Astrocyte of the spinal cord (primary cell): ENCODE measurements at regions not wholly inside any gene's neighbourhood (a gene's known extent, or its start where the extent isn't known, plus 50 kb on each side); places are given as distances from the start of the nearest gene placed in this dataset.
"Not testable (repeated sequence)": the region's sequence is repeated elsewhere in the genome, so short reads cannot be mapped to it uniquely, and the experiment has no call there.

Experiments
- DNase-seq: peaks from one replicate; pipeline ENCODE4 v3.0.0; 2011; ENCODE audit warnings: low read depth, low spot score
- H3K4me3 ChIP-seq: 2 replicates; pipeline ENCODE4 v1.5.1; 2011; ENCODE audit warnings: low read depth, mild to moderate bottlenecking, low read length, moderate library complexity
- in situ Hi-C: cut with HindIII; loops from 2 replicates; pipeline ENCODE4 v1.10.0; 2017; ENCODE audit warnings: low sequenced_read_pairs
- TF ChIP-seq, protein P1 (sequence below): IDR thresholded peaks from 2 replicates; pipeline ENCODE4 v1.5.1; 2012; ENCODE audit warnings: low read depth, mild to moderate bottlenecking, low read length, inconsistent platforms

DNA sequence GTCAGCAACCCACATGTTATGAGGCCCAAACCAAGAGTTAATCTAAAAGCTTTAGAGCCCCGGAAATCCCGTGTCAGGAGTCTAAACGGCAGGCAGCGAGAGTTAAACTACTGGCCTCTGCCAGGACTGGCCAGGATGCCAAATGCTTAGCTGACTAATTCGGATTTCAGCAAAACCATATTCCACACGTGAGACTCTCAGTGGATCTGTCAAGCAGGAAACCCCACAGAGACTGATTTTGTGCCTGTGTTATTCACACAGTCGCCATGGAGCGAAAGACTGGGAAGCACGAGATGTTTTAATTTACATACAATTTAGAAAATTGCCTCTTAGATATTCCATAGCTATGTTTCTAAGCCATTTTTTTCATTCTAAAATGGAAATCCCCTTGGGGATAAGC lies 152.9 kb downstream of the RNASET2 start:
- H3K4me3 ChIP-seq = no peak overlapping the region
- TF ChIP-seq, protein P1, sequence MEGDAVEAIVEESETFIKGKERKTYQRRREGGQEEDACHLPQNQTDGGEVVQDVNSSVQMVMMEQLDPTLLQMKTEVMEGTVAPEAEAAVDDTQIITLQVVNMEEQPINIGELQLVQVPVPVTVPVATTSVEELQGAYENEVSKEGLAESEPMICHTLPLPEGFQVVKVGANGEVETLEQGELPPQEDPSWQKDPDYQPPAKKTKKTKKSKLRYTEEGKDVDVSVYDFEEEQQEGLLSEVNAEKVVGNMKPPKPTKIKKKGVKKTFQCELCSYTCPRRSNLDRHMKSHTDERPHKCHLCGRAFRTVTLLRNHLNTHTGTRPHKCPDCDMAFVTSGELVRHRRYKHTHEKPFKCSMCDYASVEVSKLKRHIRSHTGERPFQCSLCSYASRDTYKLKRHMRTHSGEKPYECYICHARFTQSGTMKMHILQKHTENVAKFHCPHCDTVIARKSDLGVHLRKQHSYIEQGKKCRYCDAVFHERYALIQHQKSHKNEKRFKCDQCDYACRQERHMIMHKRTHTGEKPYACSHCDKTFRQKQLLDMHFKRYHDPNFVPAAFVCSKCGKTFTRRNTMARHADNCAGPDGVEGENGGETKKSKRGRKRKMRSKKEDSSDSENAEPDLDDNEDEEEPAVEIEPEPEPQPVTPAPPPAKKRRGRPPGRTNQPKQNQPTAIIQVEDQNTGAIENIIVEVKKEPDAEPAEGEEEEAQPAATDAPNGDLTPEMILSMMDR = no peak
- in situ Hi-C loops = no loop called here
- no peak for DNase-seq

DNA sequence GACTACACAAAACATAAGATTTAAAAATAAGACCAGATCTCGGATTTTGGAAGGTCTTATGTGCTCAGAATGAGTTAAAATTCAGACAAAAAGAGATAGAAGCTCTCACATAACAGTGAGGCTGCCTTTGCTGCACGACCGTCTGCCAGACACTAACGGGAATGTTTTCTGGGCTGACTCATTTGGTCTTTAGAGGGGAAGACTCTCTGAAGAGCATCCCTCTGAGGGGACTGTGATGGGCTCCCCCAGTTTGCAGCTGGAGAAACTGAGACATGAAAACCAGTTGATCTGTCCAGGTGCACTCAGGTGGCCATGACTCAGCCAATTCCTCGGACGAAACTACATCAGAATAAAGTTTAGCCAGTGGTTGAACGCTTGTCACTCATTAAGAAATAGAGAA lies 153.9 kb downstream of the RNASET2 start:
- no peak for DNase-seq
- TF ChIP-seq, protein P1 = no peak
- H3K4me3 ChIP-seq = no peak overlapping the region
- in situ Hi-C loops = no loop called here

DNA sequence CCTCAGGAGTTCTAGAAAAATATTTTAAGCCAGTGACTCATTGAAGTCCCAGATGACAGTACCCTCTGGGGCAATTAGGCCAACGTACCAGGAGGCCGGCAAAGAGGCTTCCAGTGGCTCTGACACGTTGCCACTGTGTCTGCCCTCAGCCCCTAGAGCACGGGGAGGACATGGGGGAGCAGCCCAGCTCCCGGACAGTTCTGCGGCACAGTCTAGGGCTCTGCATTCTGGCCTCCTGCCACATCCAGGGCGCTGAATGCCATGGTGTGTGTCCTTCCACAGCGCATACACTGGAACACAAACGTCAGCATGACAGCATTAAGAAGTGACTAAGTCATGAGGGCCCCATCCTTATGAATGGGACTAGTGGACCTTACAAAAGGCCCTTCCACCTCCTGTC lies 156.2 kb downstream of the RNASET2 start:
- no peak for DNase-seq
- no peak overlapping the region for H3K4me3 ChIP-seq
- in situ Hi-C loops = no loop called here
- TF ChIP-seq, protein P1 = no peak

DNA sequence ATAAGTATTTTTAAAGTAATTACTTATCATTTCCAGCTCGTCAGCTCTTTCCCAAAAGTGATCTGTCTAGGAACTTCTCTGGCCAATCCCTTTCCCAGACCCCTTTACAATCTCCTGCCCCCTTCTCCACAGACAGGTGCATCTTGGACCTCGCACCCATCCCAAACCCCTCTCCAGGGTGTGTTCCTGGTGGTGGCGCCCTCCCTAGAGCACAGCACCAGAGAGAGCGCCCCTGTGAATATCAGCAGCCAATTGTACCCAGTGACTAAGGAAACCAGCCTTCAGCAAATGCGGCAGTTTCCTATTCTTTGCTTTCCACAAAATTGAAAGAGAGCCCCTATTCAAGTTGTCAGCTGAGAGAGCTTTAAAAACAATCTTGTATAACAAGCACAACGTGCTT lies 157.7 kb downstream of the RNASET2 start:
- no peak overlapping the region for H3K4me3 ChIP-seq
- in situ Hi-C loops = no loop called here
- TF ChIP-seq, protein P1 = no peak

DNA sequence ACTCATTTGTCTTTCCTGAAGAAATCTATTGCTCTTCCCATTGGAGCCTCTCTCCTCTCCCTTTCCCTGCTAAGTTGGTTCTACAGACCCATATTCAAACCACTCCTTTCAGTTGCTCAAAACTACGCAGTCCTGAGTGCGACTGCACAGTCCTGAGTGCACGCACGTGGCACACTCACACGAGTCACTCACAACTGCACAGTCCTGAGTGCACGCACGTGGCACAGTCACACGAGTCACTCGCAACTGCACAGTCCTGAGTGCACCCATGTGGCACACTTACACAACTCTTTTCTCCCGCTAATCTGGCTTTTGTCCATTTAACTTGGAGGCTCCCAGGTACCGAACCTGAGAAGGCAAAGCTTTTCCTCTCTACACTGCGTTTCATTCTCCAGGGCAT lies 159.7 kb downstream of the RNASET2 start:
- in situ Hi-C loops = no loop called here
- DNase-seq = no peak
- TF ChIP-seq, protein P1 = no peak
- no peak overlapping the region for H3K4me3 ChIP-seq

More for the DNA sequence above, 157.7 kb downstream of the RNASET2 start:
- no peak for DNase-seq

DNA sequence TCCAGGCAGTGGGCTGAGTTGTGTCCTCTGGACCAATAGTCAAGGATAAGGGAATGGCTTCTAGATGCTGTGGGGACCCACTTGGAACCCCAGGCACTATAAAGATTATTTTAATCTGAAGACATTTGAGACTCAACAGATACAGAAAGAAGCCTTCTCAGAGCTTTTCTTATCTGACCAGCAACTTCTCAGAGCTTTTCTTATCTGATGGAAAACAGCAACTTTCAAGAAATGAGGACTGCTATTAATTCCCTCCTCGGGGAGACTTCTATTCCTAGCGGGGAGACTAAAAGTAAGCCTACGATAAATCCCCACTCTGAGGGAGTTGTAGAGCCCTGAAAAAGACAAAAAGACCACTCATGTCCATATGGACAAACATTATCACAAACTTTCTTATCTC lies 160.5 kb downstream of the RNASET2 start:
- in situ Hi-C loops = no loop called here
- TF ChIP-seq, protein P1 = no peak
- DNase-seq = no peak
- no peak overlapping the region for H3K4me3 ChIP-seq

DNA sequence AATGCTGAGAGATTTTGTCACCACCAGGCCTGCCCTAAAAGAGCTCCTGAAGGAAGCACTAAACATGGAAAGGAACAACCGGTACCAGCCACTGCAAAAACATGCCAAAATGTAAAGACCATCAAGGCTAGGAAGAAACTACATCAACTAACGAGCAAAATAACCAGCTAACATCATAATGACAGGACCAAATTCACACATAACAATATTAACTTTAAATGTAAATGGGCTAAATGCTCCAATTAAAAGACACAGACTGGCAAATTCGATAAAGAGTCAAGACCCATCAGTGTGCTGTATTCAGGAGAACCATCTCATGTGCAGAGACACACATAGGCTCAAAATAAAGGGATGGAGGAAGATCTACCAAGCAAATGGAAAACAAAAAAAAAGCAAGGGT lies 163.8 kb upstream of the RPS6KA2 start:
- DNase-seq, H3K4me3 ChIP-seq, in situ Hi-C loops: not testable (repeated sequence)

DNA sequence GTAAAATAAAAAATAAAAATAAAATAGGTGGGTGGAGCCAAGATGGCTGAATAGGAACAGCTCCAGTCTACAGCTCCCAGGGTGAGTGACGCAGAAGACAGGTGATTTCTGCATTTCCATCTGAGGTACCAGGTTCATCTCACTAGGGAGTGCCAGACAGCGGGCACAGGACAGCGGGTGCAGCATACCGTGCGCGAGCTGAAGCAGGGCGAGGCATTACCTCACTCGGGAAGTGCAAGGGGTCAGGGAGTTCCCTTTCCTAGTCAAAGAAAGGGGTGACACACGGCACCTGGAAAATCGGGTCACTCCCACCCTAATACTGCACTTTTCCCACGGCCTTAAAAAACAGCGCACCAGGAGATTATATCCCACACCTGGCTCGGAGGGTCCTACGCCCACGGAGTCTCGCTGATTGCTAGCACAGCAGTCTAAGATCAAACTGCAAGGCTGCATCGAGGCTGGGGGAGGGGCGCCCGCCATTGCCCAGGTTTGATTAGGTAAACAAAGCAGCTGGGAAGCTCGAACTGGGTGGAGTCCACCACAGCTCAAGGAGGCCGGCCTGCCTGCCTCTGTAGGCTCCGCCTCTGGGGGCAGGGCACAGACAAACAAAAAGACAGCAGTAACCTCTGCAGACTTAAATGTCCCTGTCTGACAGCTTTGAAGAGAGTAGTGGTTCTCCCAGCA lies 161.9 kb upstream of the RPS6KA2 start:
- DNase-seq, H3K4me3 ChIP-seq, in situ Hi-C loops: not testable (repeated sequence)
